ENCODE measurements at regions not wholly inside any gene's neighbourhood (a gene's known extent, or its start where the extent isn't known, plus 50 kb on each side); places are given as distances from the start of the nearest gene placed in this dataset.

DNA sequence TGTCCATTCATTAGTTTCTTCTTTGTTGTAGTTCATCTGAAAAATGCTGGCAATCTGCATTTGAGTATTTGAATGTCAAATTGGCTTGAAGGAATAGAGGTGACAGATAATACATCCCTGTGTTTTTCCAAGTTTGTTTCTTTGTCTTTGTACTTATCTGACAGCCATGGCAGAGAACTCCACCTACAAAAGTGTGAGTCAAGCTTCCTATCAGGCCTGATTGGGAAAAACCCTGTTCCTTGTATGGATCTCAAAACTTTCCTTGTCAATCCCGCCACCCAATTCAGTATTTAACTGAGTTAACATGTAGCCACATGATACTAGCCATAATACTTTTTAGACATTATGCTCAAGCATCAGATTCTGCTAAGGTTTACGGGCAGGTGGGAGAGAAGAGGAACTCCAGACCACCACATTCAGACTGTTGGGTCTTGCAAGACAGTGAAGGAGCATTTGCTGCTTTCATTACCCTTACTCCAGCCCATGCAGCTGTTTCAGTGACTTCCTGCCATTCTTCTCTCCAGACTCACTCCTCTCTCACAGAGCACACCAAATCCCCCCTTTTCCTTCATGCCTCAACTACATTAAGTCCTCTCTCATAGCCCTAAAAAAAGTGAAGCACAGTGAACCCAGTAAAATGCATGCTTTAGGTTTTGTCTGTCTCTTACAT, 65.9 kb downstream of the BLID start:
- Histone ChIP-seq H3K79me2 (ENCODE audit: insufficient read depth, low read length) (no peaks in the 10 kb centered on the region), H3K4me3 (replicated peaks in 1 of 3; ENCODE audit: insufficient read depth in 1 of 3, low read depth in 2 of 3, low read length in 3 of 3) (no peak overlapping the region), H3K27ac (ENCODE audit: extremely low read length, insufficient read depth, low read length) (no peak overlapping the region), H3K9ac (ENCODE audit: insufficient read depth, low read depth, low read length) (no peak overlapping the region), H4K20me1 (ENCODE audit: insufficient read depth, low read length) (no peaks in the 10 kb centered on the region), H3K36me3 (replicated peaks in 1 of 2; ENCODE audit: control insufficient read depth in 1 of 2, insufficient read depth in 2 of 2, low read length in 2 of 2) (no peaks in the 10 kb centered on the region), H3K27me3 (ENCODE audit: control insufficient read depth in 1 of 2, insufficient read depth in 2 of 2, low read length in 2 of 2) (no peaks in the 10 kb centered on the region; a peak in 1 of 5 replicates), H3K4me1 (ENCODE audit: insufficient read depth, low read length) (no peaks in the 10 kb centered on the region), H2AFZ (ENCODE audit: low read length) (no peak overlapping the region), H3K4me2 (ENCODE audit: low read depth, low read length) (no peak overlapping the region), H3K9me3 (ENCODE audit: low read length) (no peaks in the 10 kb centered on the region)
- FAIRE-seq, result no peak
- CTCF ChIA-PET (ENCODE audit: low intra/inter-chr PET ratio, low total read pairs), result no interaction called here
- TF ChIP-seq, protein P1, sequence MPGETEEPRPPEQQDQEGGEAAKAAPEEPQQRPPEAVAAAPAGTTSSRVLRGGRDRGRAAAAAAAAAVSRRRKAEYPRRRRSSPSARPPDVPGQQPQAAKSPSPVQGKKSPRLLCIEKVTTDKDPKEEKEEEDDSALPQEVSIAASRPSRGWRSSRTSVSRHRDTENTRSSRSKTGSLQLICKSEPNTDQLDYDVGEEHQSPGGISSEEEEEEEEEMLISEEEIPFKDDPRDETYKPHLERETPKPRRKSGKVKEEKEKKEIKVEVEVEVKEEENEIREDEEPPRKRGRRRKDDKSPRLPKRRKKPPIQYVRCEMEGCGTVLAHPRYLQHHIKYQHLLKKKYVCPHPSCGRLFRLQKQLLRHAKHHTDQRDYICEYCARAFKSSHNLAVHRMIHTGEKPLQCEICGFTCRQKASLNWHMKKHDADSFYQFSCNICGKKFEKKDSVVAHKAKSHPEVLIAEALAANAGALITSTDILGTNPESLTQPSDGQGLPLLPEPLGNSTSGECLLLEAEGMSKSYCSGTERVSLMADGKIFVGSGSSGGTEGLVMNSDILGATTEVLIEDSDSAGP (CRISPR knock-in tag; IDR thresholded peaks at IDR 0.05; ENCODE audit: borderline replicate concordance), result no peak
- TF ChIP-seq ZNF597 (CRISPR knock-in tag; IDR thresholded peaks at IDR 0.05) (no peak), KDM4B (CRISPR knock-in tag; IDR thresholded peaks at IDR 0.05) (no peak), ZNF556 (CRISPR knock-in tag; IDR thresholded peaks at IDR 0.05; ENCODE audit: borderline replicate concordance) (no peak), BATF2 (CRISPR knock-in tag; IDR thresholded peaks at IDR 0.05) (no peak), RFX5 (IDR thresholded peaks at IDR 0.05; ENCODE audit: low read depth, low read length) (no peak), ZNF12 (CRISPR knock-in tag; IDR thresholded peaks at IDR 0.05) (no peak), ZSCAN21 (CRISPR knock-in tag; IDR thresholded peaks at IDR 0.05; ENCODE audit: borderline replicate concordance) (no peak), GATA4 (IDR thresholded peaks at IDR 0.05; ENCODE audit: borderline replicate concordance, low read depth) (no peak), RARG (CRISPR knock-in tag; IDR thresholded peaks at IDR 0.05; ENCODE audit: low read depth) (no peak), ZNF274 (CRISPR knock-in tag; IDR thresholded peaks at IDR 0.05) (no peak), GABPB1 (CRISPR knock-in tag; IDR thresholded peaks at IDR 0.05) (no peak), SMYD3 (CRISPR knock-in tag; IDR thresholded peaks at IDR 0.05) (no peak)
- TF ChIP-seq, protein P2, sequence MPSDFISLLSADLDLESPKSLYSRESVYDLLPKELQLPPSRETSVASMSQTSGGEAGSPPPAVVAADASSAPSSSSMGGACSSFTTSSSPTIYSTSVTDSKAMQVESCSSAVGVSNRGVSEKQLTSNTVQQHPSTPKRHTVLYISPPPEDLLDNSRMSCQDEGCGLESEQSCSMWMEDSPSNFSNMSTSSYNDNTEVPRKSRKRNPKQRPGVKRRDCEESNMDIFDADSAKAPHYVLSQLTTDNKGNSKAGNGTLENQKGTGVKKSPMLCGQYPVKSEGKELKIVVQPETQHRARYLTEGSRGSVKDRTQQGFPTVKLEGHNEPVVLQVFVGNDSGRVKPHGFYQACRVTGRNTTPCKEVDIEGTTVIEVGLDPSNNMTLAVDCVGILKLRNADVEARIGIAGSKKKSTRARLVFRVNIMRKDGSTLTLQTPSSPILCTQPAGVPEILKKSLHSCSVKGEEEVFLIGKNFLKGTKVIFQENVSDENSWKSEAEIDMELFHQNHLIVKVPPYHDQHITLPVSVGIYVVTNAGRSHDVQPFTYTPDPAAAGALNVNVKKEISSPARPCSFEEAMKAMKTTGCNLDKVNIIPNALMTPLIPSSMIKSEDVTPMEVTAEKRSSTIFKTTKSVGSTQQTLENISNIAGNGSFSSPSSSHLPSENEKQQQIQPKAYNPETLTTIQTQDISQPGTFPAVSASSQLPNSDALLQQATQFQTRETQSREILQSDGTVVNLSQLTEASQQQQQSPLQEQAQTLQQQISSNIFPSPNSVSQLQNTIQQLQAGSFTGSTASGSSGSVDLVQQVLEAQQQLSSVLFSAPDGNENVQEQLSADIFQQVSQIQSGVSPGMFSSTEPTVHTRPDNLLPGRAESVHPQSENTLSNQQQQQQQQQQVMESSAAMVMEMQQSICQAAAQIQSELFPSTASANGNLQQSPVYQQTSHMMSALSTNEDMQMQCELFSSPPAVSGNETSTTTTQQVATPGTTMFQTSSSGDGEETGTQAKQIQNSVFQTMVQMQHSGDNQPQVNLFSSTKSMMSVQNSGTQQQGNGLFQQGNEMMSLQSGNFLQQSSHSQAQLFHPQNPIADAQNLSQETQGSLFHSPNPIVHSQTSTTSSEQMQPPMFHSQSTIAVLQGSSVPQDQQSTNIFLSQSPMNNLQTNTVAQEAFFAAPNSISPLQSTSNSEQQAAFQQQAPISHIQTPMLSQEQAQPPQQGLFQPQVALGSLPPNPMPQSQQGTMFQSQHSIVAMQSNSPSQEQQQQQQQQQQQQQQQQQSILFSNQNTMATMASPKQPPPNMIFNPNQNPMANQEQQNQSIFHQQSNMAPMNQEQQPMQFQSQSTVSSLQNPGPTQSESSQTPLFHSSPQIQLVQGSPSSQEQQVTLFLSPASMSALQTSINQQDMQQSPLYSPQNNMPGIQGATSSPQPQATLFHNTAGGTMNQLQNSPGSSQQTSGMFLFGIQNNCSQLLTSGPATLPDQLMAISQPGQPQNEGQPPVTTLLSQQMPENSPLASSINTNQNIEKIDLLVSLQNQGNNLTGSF (CRISPR knock-in tag; IDR thresholded peaks at IDR 0.05), result no peak
- no TSS peak for BruUV-seq (replicated peaks)
- in situ Hi-C loops (cut with HindIII; ENCODE audit: extremely low pct_ligation_motif_present, low pct_unique_long_range_greater_than_20kb) (no loop called here), intact Hi-C loops (cut with micrococcal nuclease; ENCODE audit: unreplicated experiment) (no loop called here)
- DNase-seq (ENCODE audit: low spot score), result no peak
- WGBS (ENCODE audit: low lambda C conversion rate), result 14% methylated on average over 2 of the region's 2 CpGs
- ATAC-seq, result no peak
- POLR2A ChIA-PET, result no interaction called here

Measured in HepG2 (cell line).